MM.1S (cell line): ENCODE measurements at regions not wholly inside any gene's neighbourhood (a gene's known extent, or its start where the extent isn't known, plus 50 kb on each side); places are given as distances from the start of the nearest gene placed in this dataset.

Experiments
- EZH2 ChIP-seq: fragments of 300-600 bp; sonication (generic); optimal IDR thresholded peaks from 2 replicates; pipeline ENCODE3; 2017; ENCODE audit warnings: low read depth, mild to moderate bottlenecking, antibody characterized with exemption, low read length, mixed read lengths
- EZH2phosphoT487 ChIP-seq: fragments of 300-600 bp; sonication (generic); IDR thresholded peaks from 2 replicates; pipeline ENCODE4 v1.6.1; 2018; ENCODE audit warnings: antibody characterized with exemption, low read length
- TF ChIP-seq, protein P1 (sequence below): fragments of 300-600 bp; sonication (generic); IDR thresholded peaks from 2 replicates; pipeline ENCODE4 v1.5.1; 2016; ENCODE audit warnings: antibody characterized with exemption, low read length, mixed read lengths

GRCh38 chr9:117936185-117937130 lies 232.3 kb downstream of the TLR4 start:
- TF ChIP-seq, protein P1, sequence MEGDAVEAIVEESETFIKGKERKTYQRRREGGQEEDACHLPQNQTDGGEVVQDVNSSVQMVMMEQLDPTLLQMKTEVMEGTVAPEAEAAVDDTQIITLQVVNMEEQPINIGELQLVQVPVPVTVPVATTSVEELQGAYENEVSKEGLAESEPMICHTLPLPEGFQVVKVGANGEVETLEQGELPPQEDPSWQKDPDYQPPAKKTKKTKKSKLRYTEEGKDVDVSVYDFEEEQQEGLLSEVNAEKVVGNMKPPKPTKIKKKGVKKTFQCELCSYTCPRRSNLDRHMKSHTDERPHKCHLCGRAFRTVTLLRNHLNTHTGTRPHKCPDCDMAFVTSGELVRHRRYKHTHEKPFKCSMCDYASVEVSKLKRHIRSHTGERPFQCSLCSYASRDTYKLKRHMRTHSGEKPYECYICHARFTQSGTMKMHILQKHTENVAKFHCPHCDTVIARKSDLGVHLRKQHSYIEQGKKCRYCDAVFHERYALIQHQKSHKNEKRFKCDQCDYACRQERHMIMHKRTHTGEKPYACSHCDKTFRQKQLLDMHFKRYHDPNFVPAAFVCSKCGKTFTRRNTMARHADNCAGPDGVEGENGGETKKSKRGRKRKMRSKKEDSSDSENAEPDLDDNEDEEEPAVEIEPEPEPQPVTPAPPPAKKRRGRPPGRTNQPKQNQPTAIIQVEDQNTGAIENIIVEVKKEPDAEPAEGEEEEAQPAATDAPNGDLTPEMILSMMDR = no peak
- TF ChIP-seq EZH2 (no peak), EZH2phosphoT487 (no peak)
